Lower leg skin (tissue), 3 donors: ENCODE measurements at regions not wholly inside any gene's neighbourhood (a gene's known extent, or its start where the extent isn't known, plus 50 kb on each side); places are given as distances from the start of the nearest gene placed in this dataset.

Experiments
- POLR2A ChIP-seq, 2 donors: fragments of 450-650 bp; IDR thresholded peaks; one replicate each; pipeline ENCODE4 v1.6.1; 2016 to 2017; ENCODE audit warnings: antibody characterized with exemption in 2 of 2, mild to moderate bottlenecking in 1 of 2, moderate library complexity in 1 of 2
- TF ChIP-seq, protein P1 (sequence below), 3 donors: fragments of 450-650 bp; IDR thresholded peaks; one replicate each; pipeline ENCODE4 v1.5.1; 2016; ENCODE audit warnings: antibody characterized with exemption in 3 of 3, mild to moderate bottlenecking in 3 of 3, moderate library complexity in 2 of 3

DNA sequence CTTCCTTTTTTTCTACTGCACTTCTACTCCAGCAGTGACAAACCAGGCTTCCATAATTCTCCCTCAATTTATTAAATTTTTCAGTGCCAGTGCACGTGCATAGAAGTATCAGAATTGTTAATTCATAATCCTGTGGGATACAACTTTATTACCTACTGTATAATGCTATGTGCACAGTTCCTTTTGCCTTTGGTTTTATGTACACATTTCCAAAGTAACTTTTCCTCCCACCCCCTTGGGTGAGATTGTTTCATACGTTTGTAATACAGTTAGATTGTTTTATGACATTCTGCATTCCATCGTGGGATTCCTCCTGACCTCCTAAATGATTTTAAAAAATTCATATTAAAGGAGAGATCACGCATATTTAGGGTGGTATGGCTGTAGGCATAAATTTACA, 128.1 kb downstream of the TTC6 start:
- TF ChIP-seq, protein P1, sequence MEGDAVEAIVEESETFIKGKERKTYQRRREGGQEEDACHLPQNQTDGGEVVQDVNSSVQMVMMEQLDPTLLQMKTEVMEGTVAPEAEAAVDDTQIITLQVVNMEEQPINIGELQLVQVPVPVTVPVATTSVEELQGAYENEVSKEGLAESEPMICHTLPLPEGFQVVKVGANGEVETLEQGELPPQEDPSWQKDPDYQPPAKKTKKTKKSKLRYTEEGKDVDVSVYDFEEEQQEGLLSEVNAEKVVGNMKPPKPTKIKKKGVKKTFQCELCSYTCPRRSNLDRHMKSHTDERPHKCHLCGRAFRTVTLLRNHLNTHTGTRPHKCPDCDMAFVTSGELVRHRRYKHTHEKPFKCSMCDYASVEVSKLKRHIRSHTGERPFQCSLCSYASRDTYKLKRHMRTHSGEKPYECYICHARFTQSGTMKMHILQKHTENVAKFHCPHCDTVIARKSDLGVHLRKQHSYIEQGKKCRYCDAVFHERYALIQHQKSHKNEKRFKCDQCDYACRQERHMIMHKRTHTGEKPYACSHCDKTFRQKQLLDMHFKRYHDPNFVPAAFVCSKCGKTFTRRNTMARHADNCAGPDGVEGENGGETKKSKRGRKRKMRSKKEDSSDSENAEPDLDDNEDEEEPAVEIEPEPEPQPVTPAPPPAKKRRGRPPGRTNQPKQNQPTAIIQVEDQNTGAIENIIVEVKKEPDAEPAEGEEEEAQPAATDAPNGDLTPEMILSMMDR (IDR thresholded peaks at IDR 0.05): no peak
- no peak for TF ChIP-seq POLR2A (IDR thresholded peaks at IDR 0.05)
